Activated CD4-positive, alpha-beta memory T cell treated with anti-CD3 and anti-CD28 coated beads for 36 hours (primary cell): ENCODE measurements at regions not wholly inside any gene's neighbourhood (a gene's known extent, or its start where the extent isn't known, plus 50 kb on each side); places are given as distances from the start of the nearest gene placed in this dataset.

ENCODE experiments used
- CTCF ChIA-PET: fragments of 350-600 bp; sonication (Branson Sonifier 250); formaldehyde crosslinking; loops from one replicate; lab custom pipeline; 2021; ENCODE audit warnings: antibody characterized with exemption, inconsistent platforms; lab: Charles Lee
- POLR2A ChIA-PET: fragments of 350-600 bp; sonication (Branson Sonifier 250); formaldehyde crosslinking; loops from one replicate; lab custom pipeline; 2021; ENCODE audit warnings: antibody characterized with exemption; lab: Charles Lee
- DNase-seq: peaks from one replicate; pipeline ENCODE4 v3.0.0-alpha.2; 2020
- H3K27ac Mint-ChIP-seq: one replicate; pipeline ENCODE4 v1.8.0; 2021; ENCODE audit warnings: mixed read lengths
- H3K27me3 Mint-ChIP-seq: one replicate; pipeline ENCODE4 v1.8.0; 2021; ENCODE audit warnings: mixed read lengths
- H3K36me3 Mint-ChIP-seq: one replicate; pipeline ENCODE4 v1.8.0; 2021; ENCODE audit warnings: mixed read lengths
- H3K4me1 Mint-ChIP-seq: one replicate; pipeline ENCODE4 v1.8.0; 2021; ENCODE audit warnings: low read depth, mixed read lengths
- H3K4me3 Mint-ChIP-seq: one replicate; pipeline ENCODE4 v1.8.0; 2021; ENCODE audit warnings: mild to moderate bottlenecking, mixed read lengths
- H3K9me3 Mint-ChIP-seq: one replicate; pipeline ENCODE4 v1.8.0; 2021; ENCODE audit warnings: mixed read lengths
- intact Hi-C: fragments of 100-400 bp; cut with micrococcal nuclease; formaldehyde crosslinking; loops from one replicate; pipeline ENCODE4 v1.15.1; 2023

GRCh38 chr15:69982037-69982436, 115.7 kb downstream of the TLE3 start:
- POLR2A ChIA-PET = no interaction called here
- no peaks in the 10 kb centered on the region for H3K9me3 Mint-ChIP-seq
- no peak for DNase-seq
- no peak overlapping the region for H3K27ac Mint-ChIP-seq
- H3K36me3 Mint-ChIP-seq = no peaks in the 10 kb centered on the region
- intact Hi-C loops = no loop called here
- no peaks in the 10 kb centered on the region for H3K4me1 Mint-ChIP-seq
- peaks cover 19% of the 10 kb centered on the region for H3K27me3 Mint-ChIP-seq
- no peak overlapping the region for H3K4me3 Mint-ChIP-seq
- CTCF ChIA-PET = interaction anchor here (0.6 kb wide), 1 partner anchor 268 kb away, joined by 3 read pairs; no protein-coding TSS in a partner anchor

GRCh38 chr15:69983696-69984265, 113.9 kb downstream of the TLE3 start:
- intact Hi-C loops = no loop called here
- Mint-ChIP-seq H3K36me3 (no peaks in the 10 kb centered on the region), H3K9me3 (no peaks in the 10 kb centered on the region), H3K27me3 (peaks cover 20% of the 10 kb centered on the region), H3K4me3 (no peak overlapping the region), H3K4me1 (no peaks in the 10 kb centered on the region), H3K27ac (no peak overlapping the region)
- no peak for DNase-seq
- ChIA-PET CTCF (no interaction called here), POLR2A (no interaction called here)

- intact Hi-C loops = no loop called here
- no peak overlapping the region for H3K4me3 Mint-ChIP-seq
- no peaks in the 10 kb centered on the region for H3K4me1 Mint-ChIP-seq
- H3K36me3 Mint-ChIP-seq = no peaks in the 10 kb centered on the region
- H3K27me3 Mint-ChIP-seq = peaks cover 10% of the 10 kb centered on the region
- H3K27ac Mint-ChIP-seq = no peak overlapping the region
- CTCF ChIA-PET = no interaction called here
- POLR2A ChIA-PET = no interaction called here
- DNase-seq = no peak
- no peaks in the 10 kb centered on the region for H3K9me3 Mint-ChIP-seq
Measured at GRCh38 chr15:69987492-69988489, 109.9 kb downstream of the TLE3 start.

GRCh38 chr15:69988541-69989225, 109.0 kb downstream of the TLE3 start:
- CTCF ChIA-PET = interaction anchor here (0.8 kb wide), 1 partner anchor 21 kb away, joined by 3 read pairs; no protein-coding TSS in a partner anchor
- no peak overlapping the region for H3K4me3 Mint-ChIP-seq
- H3K27me3 Mint-ChIP-seq = peaks cover 9% of the 10 kb centered on the region
- H3K27ac Mint-ChIP-seq = no peak overlapping the region
- no peaks in the 10 kb centered on the region for H3K36me3 Mint-ChIP-seq
- H3K9me3 Mint-ChIP-seq = no peaks in the 10 kb centered on the region
- no peaks in the 10 kb centered on the region for H3K4me1 Mint-ChIP-seq
- POLR2A ChIA-PET = no interaction called here
- DNase-seq = no peak
- intact Hi-C loops = no loop called here

GRCh38 chr15:69990566-69991421, 106.9 kb downstream of the TLE3 start:
- no peak for DNase-seq
- intact Hi-C loops = no loop called here
- Mint-ChIP-seq H3K4me3 (no peak overlapping the region), H3K27ac (no peak overlapping the region), H3K36me3 (no peaks in the 10 kb centered on the region), H3K27me3 (peaks cover 9% of the 10 kb centered on the region), H3K4me1 (no peaks in the 10 kb centered on the region), H3K9me3 (no peaks in the 10 kb centered on the region)
- CTCF ChIA-PET = no interaction called here
- POLR2A ChIA-PET = interaction anchor here (1.4 kb wide), 1 partner anchor 14 kb away, joined by 4 read pairs; no protein-coding TSS in a partner anchor

- H3K4me3 Mint-ChIP-seq = no peak overlapping the region
- H3K27ac Mint-ChIP-seq = no peak overlapping the region
- POLR2A ChIA-PET = no interaction called here
Measured at GRCh38 chr15:69991551-69991980, 106.2 kb downstream of the TLE3 start.

GRCh38 chr15:69992348-69992747, 105.4 kb downstream of the TLE3 start:
- intact Hi-C loops = no loop called here
- Mint-ChIP-seq H3K4me3 (no peak overlapping the region), H3K9me3 (no peaks in the 10 kb centered on the region), H3K4me1 (no peaks in the 10 kb centered on the region), H3K27ac (no peak overlapping the region), H3K36me3 (no peaks in the 10 kb centered on the region), H3K27me3 (peaks cover 5% of the 10 kb centered on the region)
- ChIA-PET POLR2A (no interaction called here), CTCF (no interaction called here)
- DNase-seq = no peak

More at GRCh38 chr15:69991551-69991980, 106.2 kb downstream of the TLE3 start:
- intact Hi-C loops = no loop called here
- peaks cover 9% of the 10 kb centered on the region for H3K27me3 Mint-ChIP-seq
- H3K9me3 Mint-ChIP-seq = no peaks in the 10 kb centered on the region
- CTCF ChIA-PET = no interaction called here
- no peak for DNase-seq
- no peaks in the 10 kb centered on the region for H3K4me1 Mint-ChIP-seq
- no peaks in the 10 kb centered on the region for H3K36me3 Mint-ChIP-seq

GRCh38 chr15:69994429-69995205, 103.1 kb downstream of the TLE3 start:
- DNase-seq = no peak
- H3K36me3 Mint-ChIP-seq = no peaks in the 10 kb centered on the region
- no peak overlapping the region for H3K4me3 Mint-ChIP-seq
- H3K27ac Mint-ChIP-seq = no peak overlapping the region
- ChIA-PET CTCF (no interaction called here), POLR2A (no interaction called here)
- no peaks in the 10 kb centered on the region for H3K4me1 Mint-ChIP-seq
- intact Hi-C loops = no loop called here
- no peaks in the 10 kb centered on the region for H3K27me3 Mint-ChIP-seq
- H3K9me3 Mint-ChIP-seq = no peaks in the 10 kb centered on the region

- DNase-seq = no peak
- CTCF ChIA-PET = no interaction called here
- Mint-ChIP-seq H3K27me3 (no peaks in the 10 kb centered on the region), H3K9me3 (no peaks in the 10 kb centered on the region), H3K36me3 (no peaks in the 10 kb centered on the region), H3K4me3 (no peak overlapping the region), H3K27ac (no peak overlapping the region), H3K4me1 (no peaks in the 10 kb centered on the region)
- intact Hi-C loops = no loop called here
- POLR2A ChIA-PET = no interaction called here
Measured at GRCh38 chr15:69996321-69997160, 101.2 kb downstream of the TLE3 start.

GRCh38 chr15:69997161-69997485, 100.6 kb downstream of the TLE3 start:
- Mint-ChIP-seq H3K27ac (no peak overlapping the region), H3K4me1 (no peaks in the 10 kb centered on the region), H3K9me3 (no peaks in the 10 kb centered on the region), H3K4me3 (no peak overlapping the region), H3K27me3 (no peaks in the 10 kb centered on the region), H3K36me3 (no peaks in the 10 kb centered on the region)
- DNase-seq = no peak
- POLR2A ChIA-PET = no interaction called here
- intact Hi-C loops = no loop called here
- CTCF ChIA-PET = no interaction called here
